ENCODE measurements at regions not wholly inside any gene's neighbourhood (a gene's known extent, or its start where the extent isn't known, plus 50 kb on each side); places are given as distances from the start of the nearest gene placed in this dataset.

- POLR2A ChIA-PET: no interaction called here
- H2AFZ ChIP-seq (ENCODE audit: low read depth, low read length): no peak overlapping the region
- dilution Hi-C loops (cut with MboI; ENCODE audit: extremely low pct_ligation_motif_present, low sequenced_read_pairs): no loop called here
- H3K36me3 ChIP-seq (ENCODE audit: control insufficient read depth in 2 of 2, extremely low read depth in 1 of 2, insufficient read depth in 2 of 2, low read length in 2 of 2): no peaks in the 10 kb centered on the region
- no peaks in the 10 kb centered on the region for H3K9me3 ChIP-seq (replicated peaks; ENCODE audit: control insufficient read depth, insufficient read depth, low read length)
- no TSS peak for BruUV-seq (replicated peaks)
- no peak overlapping the region for H3K4me2 ChIP-seq (ENCODE audit: insufficient read depth, low read length)
- no peak for FAIRE-seq
- no peak overlapping the region for H3K4me3 ChIP-seq (replicated peaks in 1 of 3; ENCODE audit: insufficient read depth in 1 of 3, low read depth in 1 of 3, low read length in 3 of 3)
- no peaks in the 10 kb centered on the region for H3K9me1 ChIP-seq (replicated peaks; ENCODE audit: control insufficient read depth, extremely low read depth, insufficient read depth, low read length)
- DNase-seq (ENCODE audit: low read depth, low spot score): no peak
- H3K79me2 ChIP-seq (ENCODE audit: control insufficient read depth, insufficient read depth, low read length): no peaks in the 10 kb centered on the region
- H3K27me3 ChIP-seq (ENCODE audit: control insufficient read depth in 2 of 2, insufficient read depth in 2 of 2, low read length in 2 of 2): peaks cover 4% of the 10 kb centered on the region in 2 experiments
- no peak overlapping the region for H3K9ac ChIP-seq (replicated peaks; ENCODE audit: extremely low read depth, insufficient read depth, low read length)
- intact Hi-C loops (cut with micrococcal nuclease): no loop called here
- H4K20me1 ChIP-seq (replicated peaks; ENCODE audit: control insufficient read depth, extremely low read depth, insufficient read depth, low read length): no peaks in the 10 kb centered on the region
- TF ChIP-seq POLR2AphosphoS5 (IDR thresholded peaks at IDR 0.05; ENCODE audit: insufficient read depth, low read depth, low read length): no peak
- no peak for TF ChIP-seq CTCF (IDR thresholded peaks at IDR 0.05; ENCODE audit: extremely low read depth in 1 of 2, insufficient read depth in 1 of 2, low read depth in 1 of 2, low read length in 2 of 2)
- no peak for TF ChIP-seq MYC (IDR thresholded peaks at IDR 0.05; ENCODE audit: low read depth, low read length)
- no peak overlapping the region for H3K27ac ChIP-seq (ENCODE audit: insufficient read depth, low read depth, low read length)
- CTCF ChIA-PET: interaction anchor here (0.9 to 1.6 kb wide), 7 partner anchors 10 to 357 kb away, joined by 3 to 5 read pairs (median 3); no protein-coding TSS in a partner anchor
- H3K4me1 ChIP-seq (ENCODE audit: control insufficient read depth, extremely low read depth, insufficient read depth, low read length): no peaks in the 10 kb centered on the region
Observed at GRCh38 chr20:4568361-4568959, 117.8 kb upstream of the PRNP start.

GRCh38 chr20:4567170-4567569 is 119.1 kb upstream of the PRNP start:
- no peaks in the 10 kb centered on the region for H3K9me1 ChIP-seq (replicated peaks; ENCODE audit: control insufficient read depth, extremely low read depth, insufficient read depth, low read length)
- H3K27ac ChIP-seq (ENCODE audit: insufficient read depth, low read depth, low read length): no peak overlapping the region
- no peaks in the 10 kb centered on the region for H3K9me3 ChIP-seq (replicated peaks; ENCODE audit: control insufficient read depth, insufficient read depth, low read length)
- H3K36me3 ChIP-seq (ENCODE audit: control insufficient read depth in 2 of 2, extremely low read depth in 1 of 2, insufficient read depth in 2 of 2, low read length in 2 of 2): no peaks in the 10 kb centered on the region
- H3K4me1 ChIP-seq (ENCODE audit: control insufficient read depth, extremely low read depth, insufficient read depth, low read length): no peaks in the 10 kb centered on the region
- CTCF ChIA-PET: interaction anchor here (0.9 kb wide), 1 partner anchor 18 kb away, joined by 3 read pairs; no protein-coding TSS in a partner anchor
- H3K27me3 ChIP-seq (ENCODE audit: control insufficient read depth in 2 of 2, insufficient read depth in 2 of 2, low read length in 2 of 2): peaks cover 4% of the 10 kb centered on the region in 2 experiments
- H3K9ac ChIP-seq (replicated peaks; ENCODE audit: extremely low read depth, insufficient read depth, low read length): no peak overlapping the region
- TF ChIP-seq POLR2A (IDR thresholded peaks at IDR 0.05; ENCODE audit: low read depth, low read length): no peak
- no peak for TF ChIP-seq EZH2 (IDR thresholded peaks at IDR 0.05; ENCODE audit: borderline replicate concordance, low read depth, low read length, severe bottlenecking)
- no peak for TF ChIP-seq POLR2AphosphoS5 (IDR thresholded peaks at IDR 0.05; ENCODE audit: insufficient read depth, low read depth, low read length)
- no peak for TF ChIP-seq MAX (IDR thresholded peaks at IDR 0.05; ENCODE audit: insufficient read depth, insufficient read length)
- TF ChIP-seq GATA2 (IDR thresholded peaks at IDR 0.05; ENCODE audit: insufficient read depth, insufficient read length, low read depth, low read length): no peak
- TF ChIP-seq CTCF (IDR thresholded peaks at IDR 0.05; ENCODE audit: extremely low read depth in 1 of 2, insufficient read depth in 1 of 2, low read depth in 1 of 2, low read length in 2 of 2): no peak
- TF ChIP-seq FOS (IDR thresholded peaks at IDR 0.05; ENCODE audit: borderline replicate concordance, insufficient read depth, low read length): no peak
- no peak for TF ChIP-seq MYC (IDR thresholded peaks at IDR 0.05; ENCODE audit: low read depth, low read length)
- no peak for TF ChIP-seq JUN (IDR thresholded peaks at IDR 0.05; ENCODE audit: borderline replicate concordance, insufficient read depth, insufficient read length, low read depth)
- FAIRE-seq (no peak), DNase-seq (ENCODE audit: low read depth, low spot score) (no peak)
- POLR2A ChIA-PET: interaction anchor here (0.6 kb wide), 1 partner anchor 314 kb away, joined by 4 read pairs; no protein-coding TSS in a partner anchor
- intact Hi-C loops (cut with micrococcal nuclease): no loop called here
- BruUV-seq (replicated peaks): no TSS peak
- H2AFZ ChIP-seq (ENCODE audit: low read depth, low read length): no peak overlapping the region
- dilution Hi-C loops (cut with MboI; ENCODE audit: extremely low pct_ligation_motif_present, low sequenced_read_pairs): no loop called here
- H3K4me3 ChIP-seq (replicated peaks in 1 of 3; ENCODE audit: insufficient read depth in 1 of 3, low read depth in 1 of 3, low read length in 3 of 3): no peak overlapping the region
- no peak overlapping the region for H3K4me2 ChIP-seq (ENCODE audit: insufficient read depth, low read length)
- no peaks in the 10 kb centered on the region for H4K20me1 ChIP-seq (replicated peaks; ENCODE audit: control insufficient read depth, extremely low read depth, insufficient read depth, low read length)
- H3K79me2 ChIP-seq (ENCODE audit: control insufficient read depth, insufficient read depth, low read length): no peaks in the 10 kb centered on the region
